ENCODE measurements at regions not wholly inside any gene's neighbourhood (a gene's known extent, or its start where the extent isn't known, plus 50 kb on each side); places are given as distances from the start of the nearest gene placed in this dataset.

GRCh38 chrX:44063606-44064005, 90.4 kb upstream of the NDP start:
- TF ChIP-seq, protein P1, sequence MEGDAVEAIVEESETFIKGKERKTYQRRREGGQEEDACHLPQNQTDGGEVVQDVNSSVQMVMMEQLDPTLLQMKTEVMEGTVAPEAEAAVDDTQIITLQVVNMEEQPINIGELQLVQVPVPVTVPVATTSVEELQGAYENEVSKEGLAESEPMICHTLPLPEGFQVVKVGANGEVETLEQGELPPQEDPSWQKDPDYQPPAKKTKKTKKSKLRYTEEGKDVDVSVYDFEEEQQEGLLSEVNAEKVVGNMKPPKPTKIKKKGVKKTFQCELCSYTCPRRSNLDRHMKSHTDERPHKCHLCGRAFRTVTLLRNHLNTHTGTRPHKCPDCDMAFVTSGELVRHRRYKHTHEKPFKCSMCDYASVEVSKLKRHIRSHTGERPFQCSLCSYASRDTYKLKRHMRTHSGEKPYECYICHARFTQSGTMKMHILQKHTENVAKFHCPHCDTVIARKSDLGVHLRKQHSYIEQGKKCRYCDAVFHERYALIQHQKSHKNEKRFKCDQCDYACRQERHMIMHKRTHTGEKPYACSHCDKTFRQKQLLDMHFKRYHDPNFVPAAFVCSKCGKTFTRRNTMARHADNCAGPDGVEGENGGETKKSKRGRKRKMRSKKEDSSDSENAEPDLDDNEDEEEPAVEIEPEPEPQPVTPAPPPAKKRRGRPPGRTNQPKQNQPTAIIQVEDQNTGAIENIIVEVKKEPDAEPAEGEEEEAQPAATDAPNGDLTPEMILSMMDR (conservative IDR thresholded peaks at IDR 0.05; ENCODE audit: low read depth, low read length) = no peak
- TF ChIP-seq EZH2 (IDR thresholded peaks at IDR 0.05; ENCODE audit: borderline replicate concordance, low read depth, low read length, poor library complexity, severe bottlenecking) = no peak
- CTCF ChIA-PET = no interaction called here

DNA sequence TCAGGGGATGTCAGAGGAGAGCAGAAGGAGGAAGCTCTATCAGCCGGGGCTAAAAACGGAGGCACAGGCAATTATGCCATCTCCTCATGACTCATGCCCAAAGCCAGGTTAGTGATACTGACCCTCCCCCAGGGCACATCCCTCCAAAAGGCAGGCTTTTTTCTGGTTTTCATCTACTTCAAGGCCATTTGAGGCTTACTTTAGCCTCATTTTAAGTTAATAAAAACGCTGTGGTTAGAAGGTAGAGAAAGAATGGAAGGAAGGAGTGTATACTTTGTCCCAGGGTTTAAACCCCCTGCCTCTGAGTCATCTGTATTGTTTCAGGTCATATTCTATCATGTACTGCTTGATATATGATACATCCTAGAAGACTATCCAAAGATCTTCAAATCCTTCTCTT, 89.7 kb upstream of the NDP start:
- POLR2A ChIA-PET (ENCODE audit: low non-redundant PET) = no interaction called here

More at GRCh38 chrX:44063606-44064005, 90.4 kb upstream of the NDP start:
- Histone ChIP-seq H3K4me3 (ENCODE audit: low read depth, low read length, poor library complexity, severe bottlenecking) (no peak overlapping the region), H3K27ac (ENCODE audit: low read depth, low read length, poor library complexity, severe bottlenecking) (no peak overlapping the region), H3K9me3 (ENCODE audit: low read depth, low read length, poor library complexity, severe bottlenecking) (no peaks in the 10 kb centered on the region), H3K36me3 (ENCODE audit: insufficient read depth, low read length, poor library complexity, severe bottlenecking) (no peaks in the 10 kb centered on the region), H3K4me1 (ENCODE audit: insufficient read depth, low read length, poor library complexity, severe bottlenecking) (no peaks in the 10 kb centered on the region), H3K27me3 (replicated peaks; ENCODE audit: insufficient read depth, low read depth, low read length, poor library complexity) (no peaks in the 10 kb centered on the region)
- DNase-seq (ENCODE audit: low spot score) = no peak
- BruUV-seq (replicated peaks) = no TSS peak
- POLR2A ChIA-PET (ENCODE audit: low non-redundant PET) = no interaction called here
- intact Hi-C loops (cut with micrococcal nuclease; ENCODE audit: unreplicated experiment) = no loop called here

DNA sequence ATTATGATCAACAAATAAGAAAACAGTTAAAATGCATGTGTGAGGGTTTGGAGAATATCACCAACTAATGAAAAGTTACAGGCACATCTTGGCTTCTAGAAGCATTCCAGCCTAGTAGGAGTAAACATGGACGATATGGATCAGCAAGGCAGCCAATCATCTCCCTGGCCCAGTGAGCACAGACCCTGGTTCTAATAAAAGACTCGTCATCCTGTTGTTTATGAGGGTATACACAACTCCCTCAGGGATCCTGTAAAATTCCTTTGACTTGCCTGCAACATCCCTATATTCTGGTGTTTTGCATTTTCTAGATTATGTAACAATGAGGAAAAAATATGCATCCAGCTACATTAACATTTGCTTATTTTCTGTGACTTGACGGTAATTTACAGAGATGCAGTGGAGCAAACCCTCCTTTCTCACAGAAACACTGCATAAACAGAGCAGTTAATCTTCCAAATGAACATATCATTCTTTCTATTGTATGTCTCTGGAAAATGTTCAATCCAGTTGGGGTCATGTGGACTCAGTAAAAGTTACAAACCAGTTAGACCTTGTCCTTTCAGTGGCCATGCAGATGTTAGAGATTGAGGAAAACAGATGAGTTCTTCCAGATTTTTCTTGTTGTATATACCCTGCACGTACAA, 88.9 kb upstream of the NDP start:
- intact Hi-C loops (cut with micrococcal nuclease; ENCODE audit: unreplicated experiment) = no loop called here
- BruUV-seq (replicated peaks) = no TSS peak
- H3K27ac ChIP-seq (ENCODE audit: low read depth, low read length, poor library complexity, severe bottlenecking) = no peak overlapping the region
- H3K27me3 ChIP-seq (replicated peaks; ENCODE audit: insufficient read depth, low read depth, low read length, poor library complexity) = no peaks in the 10 kb centered on the region
- DNase-seq (ENCODE audit: low spot score) = no peak
- no peaks in the 10 kb centered on the region for H3K36me3 ChIP-seq (ENCODE audit: insufficient read depth, low read length, poor library complexity, severe bottlenecking)
- ChIA-PET CTCF (no interaction called here), POLR2A (ENCODE audit: low non-redundant PET) (no interaction called here)
- H3K4me3 ChIP-seq (ENCODE audit: low read depth, low read length, poor library complexity, severe bottlenecking) = no peak overlapping the region
- TF ChIP-seq, protein P1 (conservative IDR thresholded peaks at IDR 0.05; ENCODE audit: low read depth, low read length) = no peak
- TF ChIP-seq EZH2 (IDR thresholded peaks at IDR 0.05; ENCODE audit: borderline replicate concordance, low read depth, low read length, poor library complexity, severe bottlenecking) = no peak
- H3K9me3 ChIP-seq (ENCODE audit: low read depth, low read length, poor library complexity, severe bottlenecking) = no peaks in the 10 kb centered on the region
- no peaks in the 10 kb centered on the region for H3K4me1 ChIP-seq (ENCODE audit: insufficient read depth, low read length, poor library complexity, severe bottlenecking)

More for the DNA sequence above, 89.7 kb upstream of the NDP start:
- BruUV-seq (replicated peaks) = no TSS peak
- Histone ChIP-seq H3K4me3 (ENCODE audit: low read depth, low read length, poor library complexity, severe bottlenecking) (no peak overlapping the region), H3K9me3 (ENCODE audit: low read depth, low read length, poor library complexity, severe bottlenecking) (no peaks in the 10 kb centered on the region), H3K4me1 (ENCODE audit: insufficient read depth, low read length, poor library complexity, severe bottlenecking) (no peaks in the 10 kb centered on the region), H3K27me3 (replicated peaks; ENCODE audit: insufficient read depth, low read depth, low read length, poor library complexity) (no peaks in the 10 kb centered on the region), H3K27ac (ENCODE audit: low read depth, low read length, poor library complexity, severe bottlenecking) (no peak overlapping the region), H3K36me3 (ENCODE audit: insufficient read depth, low read length, poor library complexity, severe bottlenecking) (no peaks in the 10 kb centered on the region)
- TF ChIP-seq, protein P1 (conservative IDR thresholded peaks at IDR 0.05; ENCODE audit: low read depth, low read length) = no peak
- no peak for TF ChIP-seq EZH2 (IDR thresholded peaks at IDR 0.05; ENCODE audit: borderline replicate concordance, low read depth, low read length, poor library complexity, severe bottlenecking)
- DNase-seq (ENCODE audit: low spot score) = no peak
- intact Hi-C loops (cut with micrococcal nuclease; ENCODE audit: unreplicated experiment) = no loop called here
- CTCF ChIA-PET = no interaction called here
